IMR-90 (cell line): ENCODE measurements at regions not wholly inside any gene's neighbourhood (a gene's known extent, or its start where the extent isn't known, plus 50 kb on each side); places are given as distances from the start of the nearest gene placed in this dataset.

Experiments
- ATAC-seq: fragments of 200-7000 bp; cut with Tn5 transposase; 2 replicates; pipeline ENCODE4 v1.9.1; 2020; ENCODE audit warnings: low read depth, mild to moderate bottlenecking, moderate library complexity
- BruUV-seq: library from RNA; stranded (reverse); fragments of 400-500 nt; replicated peaks from 2 replicates; lab custom pipeline; 2021; lab: Mats Ljungman, UMichigan
- CTCF ChIA-PET: fragments of 300-600 bp; formaldehyde crosslinking; extraction: SDS; loops from one replicate; lab custom pipeline; 2021; ENCODE audit warnings: antibody characterized with exemption; lab: Yijun Ruan, JAX
- POLR2A ChIA-PET: fragments of 300-600 bp; sonication (Branson Sonifier 250); formaldehyde crosslinking; loops from one replicate; lab custom pipeline; 2022; ENCODE audit warnings: antibody characterized with exemption; ENCODE audit not compliant: unreplicated experiment; lab: Charles Lee
- DNase-seq: peaks from one replicate; pipeline ENCODE4 v3.0.0; 2013
- H2AFZ ChIP-seq: replicated peaks from 2 replicates; pipeline ENCODE3; 2013; ENCODE audit warnings: low read length, mild to moderate bottlenecking; ENCODE audit not compliant: poor library complexity
- H2AK5ac ChIP-seq: 2 replicates; pipeline ENCODE4 v1.6.1; 2013; ENCODE audit warnings: low read depth, low read length, inconsistent platforms
- H2AK9ac ChIP-seq: replicated peaks from 2 replicates; pipeline ENCODE3; 2013; ENCODE audit warnings: mild to moderate bottlenecking, low read depth, low read length, moderate library complexity; ENCODE audit not compliant: poor library complexity
- H2BK120ac ChIP-seq: 2 replicates; pipeline ENCODE4 v1.6.1; 2013; ENCODE audit warnings: low read depth, low read length, inconsistent platforms
- H2BK15ac ChIP-seq: 3 replicates; pipeline ENCODE4 v1.6.1; 2013; ENCODE audit warnings: low read depth, low read length, inconsistent platforms
- H2BK20ac ChIP-seq: 2 replicates; pipeline ENCODE4 v1.6.1; 2013; ENCODE audit warnings: low read depth, mild to moderate bottlenecking, inconsistent platforms, low read length, moderate library complexity
- H2BK5ac ChIP-seq: 2 replicates; pipeline ENCODE4 v1.6.1; 2013; ENCODE audit warnings: mild to moderate bottlenecking, low read depth, low read length, inconsistent platforms; ENCODE audit not compliant: poor library complexity, severe bottlenecking
- H3K14ac ChIP-seq: replicated peaks from 2 replicates; pipeline ENCODE4 v1.6.1; 2013; ENCODE audit warnings: low read depth, low read length, inconsistent platforms
- H3K18ac ChIP-seq: 2 replicates; pipeline ENCODE4 v1.6.1; 2013; ENCODE audit warnings: low read depth, low read length, control low read depth
- H3K23ac ChIP-seq: 2 replicates; pipeline ENCODE4 v1.6.1; 2013; ENCODE audit warnings: low read depth, low read length, inconsistent platforms
- H3K27ac ChIP-seq: 2 replicates; pipeline ENCODE4 v1.5.1; 2013; ENCODE audit warnings: mild to moderate bottlenecking, control low read depth, low read length; ENCODE audit not compliant: insufficient read depth
- H3K27me3 ChIP-seq: 2 replicates; pipeline ENCODE4 v1.6.1; 2013; ENCODE audit warnings: low read length; ENCODE audit not compliant: control insufficient read depth, insufficient read depth
- H3K36me3 ChIP-seq: 2 replicates; pipeline ENCODE4 v1.6.1; 2013; ENCODE audit warnings: low read length, mixed read lengths; ENCODE audit not compliant: control insufficient read depth, insufficient read depth
- H3K4ac ChIP-seq: 2 replicates; pipeline ENCODE4 v1.6.1; 2013; ENCODE audit warnings: low read depth, low read length, inconsistent platforms
- H3K4me1 ChIP-seq: 2 replicates; pipeline ENCODE4 v1.6.1; 2013; ENCODE audit warnings: low read length, mixed read lengths; ENCODE audit not compliant: control insufficient read depth, insufficient read depth
- H3K4me2 ChIP-seq: 2 replicates; pipeline ENCODE4 v1.6.1; 2013; ENCODE audit warnings: low read depth, mild to moderate bottlenecking, control low read depth, low read length, moderate library complexity
- H3K4me3 ChIP-seq: 2 replicates; pipeline ENCODE4 v1.5.1; 2013; ENCODE audit warnings: low read depth, mild to moderate bottlenecking, control low read depth, low read length, moderate library complexity; ENCODE audit not compliant: insufficient read depth
- H3K56ac ChIP-seq: 2 replicates; pipeline ENCODE4 v1.6.1; 2013; ENCODE audit warnings: low read length, inconsistent platforms; ENCODE audit not compliant: insufficient read depth; ENCODE audit errors: extremely low read depth
- H3K79me1 ChIP-seq, 2 experiments: 2 replicates each; pipeline ENCODE4 v1.6.1; 2013; ENCODE audit warnings: low read length in 2 of 2, inconsistent platforms in 1 of 2, low read depth in 1 of 2
- H3K9ac ChIP-seq: 2 replicates; pipeline ENCODE4 v1.6.1; 2013; ENCODE audit warnings: low read depth, low read length, control low read depth
- H3K9me1 ChIP-seq: 2 replicates; pipeline ENCODE4 v1.6.1; 2013; ENCODE audit warnings: low read length, inconsistent platforms; ENCODE audit not compliant: insufficient read depth
- H3K9me3 ChIP-seq: 2 replicates; pipeline ENCODE4 v1.6.1; 2013; ENCODE audit warnings: low read length; ENCODE audit not compliant: control insufficient read depth, insufficient read depth
- H4K20me1 ChIP-seq: 2 replicates; pipeline ENCODE4 v1.6.1; 2013; ENCODE audit warnings: low read length, inconsistent platforms; ENCODE audit not compliant: insufficient read depth
- H4K5ac ChIP-seq: 2 replicates; pipeline ENCODE4 v1.6.1; 2013; ENCODE audit warnings: mild to moderate bottlenecking, low read depth, low read length, control low read depth
- H4K8ac ChIP-seq, 2 experiments: 2 replicates each; pipeline ENCODE4 v1.6.1; 2013; ENCODE audit warnings: low read depth in 2 of 2, low read length in 2 of 2, control low read depth in 1 of 2, inconsistent platforms in 1 of 2
- H4K91ac ChIP-seq: 2 replicates; pipeline ENCODE4 v1.6.1; 2013; ENCODE audit warnings: low read depth, low read length, inconsistent platforms; ENCODE audit not compliant: insufficient read depth
- NFE2L2 ChIP-seq: fragments of 150-350 bp; IDR thresholded peaks from 2 replicates; pipeline ENCODE4 v1.6.1; 2016; ENCODE audit warnings: low read depth, mild to moderate bottlenecking, low read length
- RFX5 ChIP-seq: IDR thresholded peaks from 2 replicates; pipeline ENCODE4 v1.8.0; 2012; ENCODE audit warnings: low read depth, mild to moderate bottlenecking, low read length, moderate library complexity
- WGBS, 2 experiments: methylation state at CpG; one replicate each; pipeline versions ENCODE4 v1.1.5 to v1.1.7; 2013; ENCODE audit warnings: missing lambda C conversion rate in 2 of 2; ENCODE audit not compliant: insufficient read length in 1 of 2; ENCODE audit errors: extremely low coverage in 2 of 2; 5-methylcytosine and 5-hydroxymethylcytosine counted together
- dilution Hi-C: fragments of 300-500 bp; cut with HindIII; formaldehyde crosslinking; loops from one replicate; pipeline ENCODE4 v1.14.3; 2018; ENCODE audit warnings: low sequenced_read_pairs; ENCODE audit not compliant: unreplicated experiment
- in situ Hi-C: fragments of 300-500 bp; cut with MboI; formaldehyde crosslinking; loops from 3 replicates; pipeline ENCODE4 v1.14.3; 2019; ENCODE audit warnings: low sequenced_read_pairs, inconsistent platforms, mixed read lengths
- intact Hi-C: fragments of 100-400 bp; cut with micrococcal nuclease; formaldehyde crosslinking; loops from 2 replicates; pipeline ENCODE4 v1.10.0; 2022
- TF ChIP-seq, protein P1 (sequence below): conservative IDR thresholded peaks from 2 replicates; pipeline ENCODE4 v1.5.1; 2012; ENCODE audit warnings: mild to moderate bottlenecking, low read depth, low read length, improper control_type of control experiment

DNA sequence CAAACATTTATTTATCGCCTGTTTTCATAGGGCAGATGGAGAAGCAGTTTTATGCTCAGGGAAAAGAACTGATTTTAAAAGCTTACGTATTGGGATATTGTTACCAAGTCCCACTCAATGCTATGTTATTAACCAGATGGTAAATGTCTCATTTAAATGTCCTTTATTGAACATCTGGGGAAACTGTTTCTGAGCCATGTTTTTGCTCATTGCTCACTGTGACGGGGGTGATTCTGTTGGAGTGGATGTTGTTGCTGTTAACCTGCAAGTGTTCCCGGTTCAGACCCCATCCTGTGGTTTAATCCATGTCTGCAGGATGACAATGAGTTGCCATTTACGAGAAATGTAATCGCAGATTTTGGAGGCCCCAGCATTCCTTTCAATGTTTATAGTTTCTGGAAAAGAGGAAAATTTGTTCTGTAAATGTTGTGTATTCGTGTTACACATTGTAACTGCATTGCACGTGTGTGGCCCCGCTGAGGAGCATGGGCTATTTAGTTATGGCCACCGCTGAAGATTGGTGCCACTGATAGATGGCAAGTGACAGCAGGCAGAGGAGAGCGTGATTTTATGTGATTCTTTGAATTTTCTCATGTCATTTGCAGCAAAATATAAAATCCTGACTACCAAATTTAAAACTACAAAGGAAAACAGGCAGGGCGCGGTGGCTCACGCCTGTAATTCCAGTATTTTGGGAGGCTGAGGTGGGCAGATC is 174.8 kb upstream of the COPS8 start:
- 20% methylated on average over 4 of the region's 14 CpGs; no CpG with 5 or more reads in 1 of the 2 experiments for WGBS, 2 experiments
- TF ChIP-seq NFE2L2 (no peak), RFX5 (no peak)
- TF ChIP-seq, protein P1, sequence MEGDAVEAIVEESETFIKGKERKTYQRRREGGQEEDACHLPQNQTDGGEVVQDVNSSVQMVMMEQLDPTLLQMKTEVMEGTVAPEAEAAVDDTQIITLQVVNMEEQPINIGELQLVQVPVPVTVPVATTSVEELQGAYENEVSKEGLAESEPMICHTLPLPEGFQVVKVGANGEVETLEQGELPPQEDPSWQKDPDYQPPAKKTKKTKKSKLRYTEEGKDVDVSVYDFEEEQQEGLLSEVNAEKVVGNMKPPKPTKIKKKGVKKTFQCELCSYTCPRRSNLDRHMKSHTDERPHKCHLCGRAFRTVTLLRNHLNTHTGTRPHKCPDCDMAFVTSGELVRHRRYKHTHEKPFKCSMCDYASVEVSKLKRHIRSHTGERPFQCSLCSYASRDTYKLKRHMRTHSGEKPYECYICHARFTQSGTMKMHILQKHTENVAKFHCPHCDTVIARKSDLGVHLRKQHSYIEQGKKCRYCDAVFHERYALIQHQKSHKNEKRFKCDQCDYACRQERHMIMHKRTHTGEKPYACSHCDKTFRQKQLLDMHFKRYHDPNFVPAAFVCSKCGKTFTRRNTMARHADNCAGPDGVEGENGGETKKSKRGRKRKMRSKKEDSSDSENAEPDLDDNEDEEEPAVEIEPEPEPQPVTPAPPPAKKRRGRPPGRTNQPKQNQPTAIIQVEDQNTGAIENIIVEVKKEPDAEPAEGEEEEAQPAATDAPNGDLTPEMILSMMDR: no peak
- Histone ChIP-seq H3K9me3 (no peaks in the 10 kb centered on the region), H3K56ac (no peak overlapping the region), H4K91ac (no peak overlapping the region), H4K8ac (no peak overlapping the region), H2BK120ac (no peak overlapping the region), H3K4me3 (no peak overlapping the region), H2BK15ac (no peak overlapping the region), H3K4me1 (no peaks in the 10 kb centered on the region), H3K9me1 (no peaks in the 10 kb centered on the region), H3K4me2 (no peak overlapping the region), H3K79me1 (no peaks in the 10 kb centered on the region), H3K9ac (no peak overlapping the region), H2AK5ac (no peak overlapping the region), H3K18ac (no peak overlapping the region), H2BK20ac (no peak overlapping the region), H3K27ac (no peak overlapping the region), H3K23ac (no peak overlapping the region), H3K4ac (no peak overlapping the region), H4K5ac (no peak overlapping the region), H2BK5ac (no peak overlapping the region), H4K20me1 (no peaks in the 10 kb centered on the region), H2AK9ac (no peak overlapping the region), H3K14ac (no peak overlapping the region), H2AFZ (no peak overlapping the region), H3K27me3 (peaks cover 17% of the 10 kb centered on the region), H3K36me3 (no peaks in the 10 kb centered on the region)
- ATAC-seq (no peak), DNase-seq (no peak)
- ChIA-PET CTCF (no interaction called here), POLR2A (no interaction called here)
- BruUV-seq: no TSS peak
- dilution Hi-C loops: no loop called here
- in situ Hi-C loops: no loop called here
- intact Hi-C loops: no loop called here
